HepG2 (cell line): ENCODE measurements at regions not wholly inside any gene's neighbourhood (a gene's known extent, or its start where the extent isn't known, plus 50 kb on each side); places are given as distances from the start of the nearest gene placed in this dataset.

Experiments used
- THAP7 ChIP-seq: sonication (generic); formaldehyde crosslinking; IDR thresholded peaks from 2 replicates; pipeline ENCODE4 v1.8.1; 2023; ENCODE audit warnings: mild to moderate bottlenecking, missing genetic modification reagents
- ZNF318 ChIP-seq: sonication (generic); formaldehyde crosslinking; IDR thresholded peaks from 2 replicates; pipeline ENCODE4 v1.4.0; 2020; ENCODE audit warnings: mild to moderate bottlenecking, missing genetic modification reagents
- TF ChIP-seq, protein P1 (sequence below): IDR thresholded peaks from 2 replicates; pipeline ENCODE4 v1.6.1; 2016; ENCODE audit warnings: low read depth, control low read depth

DNA sequence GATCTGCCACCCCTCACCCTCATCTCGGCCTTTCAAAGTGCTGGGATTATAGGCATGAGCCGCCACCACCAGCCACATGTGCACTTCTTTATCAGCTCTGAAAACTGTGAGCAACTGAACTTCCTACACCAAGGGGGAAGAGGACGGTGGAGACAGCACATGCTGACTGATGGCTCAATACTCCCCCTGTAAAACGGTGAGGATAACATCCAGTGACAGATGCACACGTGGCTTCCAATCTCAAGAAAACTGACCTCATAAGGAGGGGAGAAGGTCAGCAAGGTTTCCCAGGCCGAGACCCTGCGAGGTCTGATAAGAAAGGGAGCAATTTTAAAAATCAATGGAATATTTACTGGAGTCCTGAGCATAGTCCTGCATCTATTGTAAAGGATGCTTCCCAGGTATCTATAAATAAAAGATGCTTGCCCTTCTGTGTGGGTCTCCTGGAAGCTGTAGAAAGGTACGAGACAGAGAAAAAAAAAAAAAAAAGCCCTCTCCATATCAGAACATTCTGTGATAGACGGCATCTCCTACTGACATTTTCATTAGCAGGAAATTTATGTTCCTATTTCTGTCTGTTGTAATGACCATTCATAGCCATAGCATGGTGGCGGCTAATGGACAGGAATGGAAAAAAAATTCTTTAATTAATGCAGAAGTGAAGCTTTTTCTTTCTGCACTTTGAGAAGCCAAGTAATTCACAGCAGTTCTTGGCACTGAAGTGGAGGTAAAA, 385.1 kb downstream of the ZNF536 start (continued):
- no peak for TF ChIP-seq ZNF318 (CRISPR knock-in tag)
- TF ChIP-seq THAP7, result no peak
- TF ChIP-seq, protein P1, sequence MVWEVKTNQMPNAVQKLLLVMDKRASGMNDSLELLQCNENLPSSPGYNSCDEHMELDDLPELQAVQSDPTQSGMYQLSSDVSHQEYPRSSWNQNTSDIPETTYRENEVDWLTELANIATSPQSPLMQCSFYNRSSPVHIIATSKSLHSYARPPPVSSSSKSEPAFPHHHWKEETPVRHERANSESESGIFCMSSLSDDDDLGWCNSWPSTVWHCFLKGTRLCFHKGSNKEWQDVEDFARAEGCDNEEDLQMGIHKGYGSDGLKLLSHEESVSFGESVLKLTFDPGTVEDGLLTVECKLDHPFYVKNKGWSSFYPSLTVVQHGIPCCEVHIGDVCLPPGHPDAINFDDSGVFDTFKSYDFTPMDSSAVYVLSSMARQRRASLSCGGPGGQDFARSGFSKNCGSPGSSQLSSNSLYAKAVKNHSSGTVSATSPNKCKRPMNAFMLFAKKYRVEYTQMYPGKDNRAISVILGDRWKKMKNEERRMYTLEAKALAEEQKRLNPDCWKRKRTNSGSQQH, result no peak
